Endothelial cell of umbilical vein (primary cell): ENCODE measurements at regions not wholly inside any gene's neighbourhood (a gene's known extent, or its start where the extent isn't known, plus 50 kb on each side); places are given as distances from the start of the nearest gene placed in this dataset.

Source experiments
- BruUV-seq: library from RNA; stranded (reverse); fragments of 400-500 nt; replicated peaks from 2 replicates; lab custom pipeline; 2021; lab: Mats Ljungman, UMichigan
- CTCF ChIA-PET: fragments of 300-600, 350-600 bp; sonication (Branson Sonifier 250); formaldehyde crosslinking; loops from one replicate; lab custom pipeline; 2021; ENCODE audit warnings: antibody characterized with exemption, inconsistent platforms; lab: Charles Lee
- POLR2A ChIA-PET: fragments of 300-600, 350-600 bp; sonication (Branson Sonifier 250); formaldehyde crosslinking; loops from one replicate; lab custom pipeline; 2021; ENCODE audit warnings: antibody characterized with exemption, inconsistent platforms; lab: Charles Lee
- DNase-seq: peaks from one replicate; pipeline ENCODE4 v3.0.0-alpha.2; 2011; ENCODE audit warnings: low read depth, low spot score
- FAIRE-seq: peaks from 2 replicates; lab custom pipeline; 2011; peaks lifted over from hg19 to GRCh38; lab: Jason Lieb, UNC
- H2AFZ ChIP-seq: 2 replicates; pipeline ENCODE4 v1.6.0; 2012; ENCODE audit warnings: low read depth, low read length, control low read depth, inconsistent platforms
- H3K27ac ChIP-seq: 2 replicates; pipeline ENCODE4 v1.5.1; 2011; ENCODE audit warnings: low read depth, mild to moderate bottlenecking, control low read depth, low read length, moderate library complexity; ENCODE audit not compliant: insufficient read depth
- H3K27me3 ChIP-seq, 2 experiments: 2 replicates each; pipeline versions ENCODE4 v1.6.0 to v1.6.1; 2011; ENCODE audit warnings: low read length in 2 of 2, mixed read lengths in 1 of 2; ENCODE audit not compliant: control insufficient read depth in 2 of 2, insufficient read depth in 2 of 2
- H3K36me3 ChIP-seq, 2 experiments: 2 replicates in 1 of 2; 3 replicates in 1 of 2; pipeline ENCODE4 v1.5.1; 2011; ENCODE audit warnings: low read length in 2 of 2, mild to moderate bottlenecking in 1 of 2, moderate library complexity in 1 of 2; ENCODE audit not compliant: control insufficient read depth in 2 of 2, insufficient read depth in 2 of 2; ENCODE audit errors: extremely low read depth in 1 of 2
- H3K4me1 ChIP-seq: 3 replicates; pipeline ENCODE4 v1.5.1; 2011; ENCODE audit warnings: mild to moderate bottlenecking, low read length; ENCODE audit not compliant: control insufficient read depth, insufficient read depth; ENCODE audit errors: extremely low read depth
- H3K4me2 ChIP-seq: 2 replicates; pipeline ENCODE4 v1.6.1; 2011; ENCODE audit warnings: low read length, control low read depth, mixed read lengths; ENCODE audit not compliant: insufficient read depth
- H3K4me3 ChIP-seq, 3 experiments: fragments of 200-600 bp in 1 of 3; sonication (generic), shearing (Covaris generic) in 1 of 3; replicated peaks in 1 of 3; 2 replicates each; pipeline ENCODE4 v1.5.1; 2011 to 2016; ENCODE audit warnings: control low read depth in 3 of 3, low read length in 3 of 3, mild to moderate bottlenecking in 2 of 3, inconsistent platforms in 1 of 3, low read depth in 1 of 3, moderate library complexity in 1 of 3; ENCODE audit not compliant: insufficient read depth in 1 of 3
- H3K79me2 ChIP-seq: 2 replicates; pipeline ENCODE4 v1.6.0; 2012; ENCODE audit warnings: low read length, inconsistent platforms; ENCODE audit not compliant: control insufficient read depth, insufficient read depth
- H3K9ac ChIP-seq: replicated peaks from 2 replicates; pipeline ENCODE3; 2011; ENCODE audit warnings: low read length, control low read depth; ENCODE audit not compliant: insufficient read depth; ENCODE audit errors: extremely low read depth
- H3K9me1 ChIP-seq: replicated peaks from 3 replicates; pipeline ENCODE4 v1.6.0; 2011; ENCODE audit warnings: mild to moderate bottlenecking, low read length; ENCODE audit not compliant: control insufficient read depth, insufficient read depth; ENCODE audit errors: extremely low read depth
- H3K9me3 ChIP-seq: replicated peaks from 2 replicates; pipeline ENCODE4 v1.5.1; 2012; ENCODE audit warnings: low read length, inconsistent platforms; ENCODE audit not compliant: control insufficient read depth, insufficient read depth
- H4K20me1 ChIP-seq: replicated peaks from 2 replicates; pipeline ENCODE3; 2011; ENCODE audit warnings: mild to moderate bottlenecking, low read length; ENCODE audit not compliant: control insufficient read depth, insufficient read depth; ENCODE audit errors: extremely low read depth
- CTCF ChIP-seq, 2 donors: IDR thresholded peaks; 1 replicate in 1 of 2; 2 replicates in 1 of 2; pipeline ENCODE4 v1.5.1; 2011; ENCODE audit warnings: low read length in 2 of 2, mild to moderate bottlenecking in 2 of 2, moderate library complexity in 2 of 2, control low read depth in 1 of 2, inconsistent platforms in 1 of 2, low read depth in 1 of 2; ENCODE audit not compliant: insufficient read depth in 1 of 2; ENCODE audit errors: extremely low read depth in 1 of 2
- EZH2 ChIP-seq: IDR thresholded peaks from 2 replicates; pipeline ENCODE4 v1.6.1; 2012; ENCODE audit warnings: borderline replicate concordance, low read depth, mild to moderate bottlenecking, moderate library complexity, low read length, inconsistent platforms; ENCODE audit not compliant: severe bottlenecking
- FOS ChIP-seq: IDR thresholded peaks from 2 replicates; pipeline ENCODE4 v1.6.1; 2011; ENCODE audit warnings: mild to moderate bottlenecking, low read length, moderate library complexity, borderline replicate concordance; ENCODE audit not compliant: insufficient read depth
- GATA2 ChIP-seq: IDR thresholded peaks from 2 replicates; pipeline ENCODE4 v1.7.0; 2011; ENCODE audit warnings: low read depth, mild to moderate bottlenecking, moderate library complexity, mixed read lengths, low read length; ENCODE audit not compliant: insufficient read length, insufficient read depth
- JUN ChIP-seq: IDR thresholded peaks from 2 replicates; pipeline ENCODE4 v1.6.1; 2011; ENCODE audit warnings: borderline replicate concordance, low read depth; ENCODE audit not compliant: insufficient read length, insufficient read depth
- MAX ChIP-seq: IDR thresholded peaks from 2 replicates; pipeline ENCODE4 v1.6.1; 2011; ENCODE audit not compliant: insufficient read depth, insufficient read length
- MYC ChIP-seq: IDR thresholded peaks from one replicate; pipeline ENCODE4 v1.6.1; 2011; ENCODE audit warnings: mild to moderate bottlenecking, low read depth, low read length
- POLR2A ChIP-seq: IDR thresholded peaks from 2 replicates; pipeline ENCODE4 v1.6.1; 2012; ENCODE audit warnings: low read depth, mild to moderate bottlenecking, control low read depth, low read length
- POLR2AphosphoS5 ChIP-seq: IDR thresholded peaks from 2 replicates; pipeline ENCODE4 v1.6.1; 2012; ENCODE audit warnings: low read depth, mild to moderate bottlenecking, control low read depth, low read length, moderate library complexity; ENCODE audit not compliant: insufficient read depth
- dilution Hi-C: fragments of 300-500 bp; cut with MboI; formaldehyde crosslinking; loops from one replicate; pipeline ENCODE4 v1.15.0; 2019; ENCODE audit warnings: low sequenced_read_pairs; ENCODE audit not compliant: extremely low pct_ligation_motif_present
- intact Hi-C: fragments of 100-400 bp; cut with micrococcal nuclease; formaldehyde crosslinking; loops from one replicate; pipeline ENCODE4 v1.10.0; 2022

GRCh38 chr6:120816794-120817193 is 517.5 kb downstream of the TBC1D32 start:
- Histone ChIP-seq H3K79me2 (no peaks in the 10 kb centered on the region), H3K9ac (no peak overlapping the region), H4K20me1 (no peaks in the 10 kb centered on the region), H3K4me3 (no peak overlapping the region), H3K36me3 (no peaks in the 10 kb centered on the region), H3K4me1 (no peaks in the 10 kb centered on the region), H3K4me2 (no peak overlapping the region), H3K9me1 (no peaks in the 10 kb centered on the region), H3K27me3 (no peaks in the 10 kb centered on the region), H2AFZ (no peak overlapping the region), H3K9me3 (no peaks in the 10 kb centered on the region), H3K27ac (no peak overlapping the region)
- DNase-seq (no peak), FAIRE-seq (no peak)
- dilution Hi-C loops, result no loop called here
- no TSS peak for BruUV-seq
- TF ChIP-seq POLR2A (no peak), CTCF (IDR thresholded peaks at IDR 0.05; ENCODE audit: extremely low read depth in 1 of 2, insufficient read depth in 1 of 2, low read depth in 1 of 2, low read length in 2 of 2) (no peak), FOS (no peak), JUN (no peak), MYC (no peak), POLR2AphosphoS5 (no peak), GATA2 (no peak), EZH2 (no peak), MAX (no peak)
- intact Hi-C loops, result no loop called here
- ChIA-PET POLR2A (no interaction called here), CTCF (no interaction called here)
